ENCODE measurements at regions not wholly inside any gene's neighbourhood (a gene's known extent, or its start where the extent isn't known, plus 50 kb on each side); places are given as distances from the start of the nearest gene placed in this dataset.
"Not testable (repeated sequence)": the region's sequence is repeated elsewhere in the genome, so short reads cannot be mapped to it uniquely, and the experiment has no call there.

DNA sequence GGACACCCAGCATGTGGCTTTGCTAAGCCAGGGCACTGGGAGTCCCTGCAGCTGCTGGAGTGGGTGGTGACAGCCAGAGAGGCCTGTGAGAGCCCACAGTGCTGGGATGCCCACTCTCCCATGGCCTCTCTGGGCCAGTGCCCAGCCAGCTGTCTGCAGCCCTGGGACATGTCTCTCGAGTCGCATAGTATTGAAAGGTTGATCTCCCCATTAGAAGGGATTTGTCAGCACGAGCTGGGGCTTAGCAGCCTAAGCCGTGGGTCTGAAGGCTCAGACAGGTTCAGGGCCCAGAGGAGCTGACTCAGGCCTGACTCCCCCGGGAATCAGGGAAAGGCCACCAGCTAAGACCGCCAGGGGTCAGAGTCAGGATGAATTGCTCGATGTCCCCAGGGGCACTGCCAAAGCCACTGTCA lies 53.5 kb downstream of the FOXD2 start:
- Histone ChIP-seq H3K9me3 (ENCODE audit: insufficient read depth, low read depth, low read length) (no peaks in the 10 kb centered on the region), H3K4me3 (ENCODE audit: low read length) (no peak overlapping the region), H3K27me3 (ENCODE audit: insufficient read depth, low read length) (peaks cover 78% of the 10 kb centered on the region), H3K36me3 (ENCODE audit: insufficient read depth, low read depth, low read length) (no peaks in the 10 kb centered on the region), H3K4me1 (ENCODE audit: insufficient read depth, low read length) (0 out of 2 replicates have a peak, but pooled peaks cover 3% of the 10 kb centered on the region), H3K9ac (ENCODE audit: low read depth, low read length) (no peak overlapping the region), H3K27ac (ENCODE audit: low read length) (no peak overlapping the region)

DNA sequence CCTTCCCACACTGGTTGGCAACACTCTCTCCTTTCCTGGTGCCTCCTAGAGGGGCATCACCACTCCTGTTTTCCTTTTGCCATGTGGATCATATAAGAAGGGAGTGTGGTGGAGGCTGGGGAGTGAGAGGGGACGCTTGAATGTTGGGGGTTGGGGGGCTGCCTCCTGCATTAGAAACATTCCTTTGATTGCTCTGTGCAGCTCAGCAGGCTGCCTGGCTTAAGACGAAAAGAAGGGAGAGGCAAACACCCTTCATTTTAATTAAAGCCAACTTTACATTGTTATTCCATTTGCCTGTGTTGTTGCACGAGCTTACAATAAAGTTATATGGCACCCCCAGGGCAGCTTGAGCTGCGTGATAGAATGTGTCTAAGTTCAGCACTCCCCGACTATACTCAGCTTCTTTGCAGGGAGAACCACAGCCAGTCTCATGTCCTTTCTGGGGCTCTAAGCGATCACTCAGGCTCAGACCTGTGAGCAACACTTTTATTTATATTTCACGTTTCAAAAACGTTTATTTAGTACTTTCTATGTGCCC lies 57.4 kb downstream of the FOXD2 start:
- H3K27me3 ChIP-seq (ENCODE audit: insufficient read depth, low read length) = peaks cover 69% of the 10 kb centered on the region
- H3K9ac ChIP-seq (ENCODE audit: low read depth, low read length) = no peak overlapping the region
- no peak overlapping the region for H3K27ac ChIP-seq (ENCODE audit: low read length)
- 0 out of 2 replicates have a peak, but pooled peaks cover 3% of the 10 kb centered on the region for H3K4me1 ChIP-seq (ENCODE audit: insufficient read depth, low read length)
- no peaks in the 10 kb centered on the region for H3K9me3 ChIP-seq (ENCODE audit: insufficient read depth, low read depth, low read length)
- no peaks in the 10 kb centered on the region for H3K36me3 ChIP-seq (ENCODE audit: insufficient read depth, low read depth, low read length)
- H3K4me3 ChIP-seq (ENCODE audit: low read length) = no peak overlapping the region

DNA sequence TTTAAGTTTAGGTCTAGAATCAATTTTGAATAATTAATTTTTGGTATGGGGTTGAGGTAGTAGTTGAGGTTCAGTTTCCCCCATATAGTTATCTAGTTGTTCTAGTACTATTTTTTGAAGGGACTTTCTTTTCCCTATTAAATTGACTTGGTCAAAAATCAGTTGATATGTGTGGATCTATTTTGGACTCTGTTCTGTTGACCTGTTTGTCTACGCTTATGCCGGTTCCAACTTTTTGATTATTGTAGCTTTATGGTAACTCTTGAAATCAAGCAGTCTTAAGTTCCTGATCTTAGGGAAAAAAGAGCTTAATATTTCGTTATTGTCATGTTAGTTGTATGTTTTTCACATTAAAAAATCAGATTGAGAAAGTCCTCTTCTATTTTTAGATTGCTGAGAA lies 60.7 kb downstream of the FOXD2 start:
- peaks cover 60% of the 10 kb centered on the region for H3K27me3 ChIP-seq (ENCODE audit: insufficient read depth, low read length)
- H3K4me3 ChIP-seq (ENCODE audit: low read length) = no peak overlapping the region
- H3K36me3 ChIP-seq (ENCODE audit: insufficient read depth, low read depth, low read length) = no peaks in the 10 kb centered on the region
- H3K9ac ChIP-seq (ENCODE audit: low read depth, low read length) = no peak overlapping the region
- H3K4me1 ChIP-seq (ENCODE audit: insufficient read depth, low read length) = 0 out of 2 replicates have a peak, but pooled peaks cover 3% of the 10 kb centered on the region
- no peaks in the 10 kb centered on the region for H3K9me3 ChIP-seq (ENCODE audit: insufficient read depth, low read depth, low read length)
- no peak overlapping the region for H3K27ac ChIP-seq (ENCODE audit: low read length)

DNA sequence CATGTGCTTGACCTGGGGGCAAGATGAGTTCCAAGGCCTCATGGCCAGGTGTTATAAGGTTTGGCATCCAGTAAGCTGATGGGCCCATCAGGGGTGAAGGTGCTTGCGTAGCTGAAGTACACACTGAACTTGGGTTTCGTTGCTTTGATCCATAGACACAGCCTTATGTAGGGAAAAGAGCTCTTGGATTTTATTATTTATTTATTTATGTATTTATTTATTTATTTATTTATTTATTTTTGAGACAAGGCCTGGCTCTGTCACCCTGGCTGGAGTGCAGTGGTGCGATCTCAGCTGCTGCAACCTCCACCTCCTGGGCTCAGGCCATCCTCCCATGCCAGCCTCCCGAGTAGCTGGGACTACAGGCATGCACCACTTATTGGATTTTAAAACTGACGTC lies 63.2 kb downstream of the FOXD2 start:
- H3K4me3 ChIP-seq (ENCODE audit: low read length) = no peak overlapping the region
- no peaks in the 10 kb centered on the region for H3K36me3 ChIP-seq (ENCODE audit: insufficient read depth, low read depth, low read length)
- no peaks in the 10 kb centered on the region for H3K9me3 ChIP-seq (ENCODE audit: insufficient read depth, low read depth, low read length)
- no peak overlapping the region for H3K9ac ChIP-seq (ENCODE audit: low read depth, low read length)
- no peaks in the 10 kb centered on the region for H3K4me1 ChIP-seq (ENCODE audit: insufficient read depth, low read length)
- peaks cover 49% of the 10 kb centered on the region for H3K27me3 ChIP-seq (ENCODE audit: insufficient read depth, low read length)
- no peak overlapping the region for H3K27ac ChIP-seq (ENCODE audit: low read length)

DNA sequence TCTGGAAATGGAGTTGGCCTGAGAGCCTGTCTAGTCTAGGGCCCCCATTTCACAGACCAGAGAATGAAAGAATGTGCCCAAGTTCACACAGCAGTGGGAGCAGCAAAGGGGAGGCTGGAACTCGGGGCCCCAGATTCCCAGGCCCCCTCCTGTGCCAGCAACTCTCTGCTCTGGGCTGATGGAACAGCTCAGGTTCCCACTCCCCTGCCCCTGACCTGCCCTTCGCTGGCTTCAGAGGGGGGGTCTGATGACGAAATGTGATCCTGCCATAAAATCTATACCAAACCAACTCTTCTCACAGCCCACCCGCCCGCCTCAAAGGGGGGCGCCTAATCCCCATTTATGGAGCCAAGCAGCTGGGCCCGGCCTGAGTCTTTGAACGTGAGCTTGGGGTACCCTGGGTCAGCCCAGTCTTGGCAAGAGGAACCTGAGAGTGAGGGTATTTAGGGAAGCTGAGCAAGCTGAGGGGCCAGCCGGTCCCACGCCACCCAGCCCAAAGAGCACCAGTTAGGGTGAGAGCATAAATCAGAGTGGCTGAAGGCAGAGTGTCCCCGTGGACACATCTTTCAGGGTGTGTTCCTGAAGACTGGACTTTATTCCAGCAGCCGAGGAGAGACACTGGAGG lies 65.0 kb downstream of the FOXD2 start:
- peaks cover 52% of the 10 kb centered on the region for H3K27me3 ChIP-seq (ENCODE audit: insufficient read depth, low read length)
- no peak overlapping the region for H3K9ac ChIP-seq (ENCODE audit: low read depth, low read length)

DNA sequence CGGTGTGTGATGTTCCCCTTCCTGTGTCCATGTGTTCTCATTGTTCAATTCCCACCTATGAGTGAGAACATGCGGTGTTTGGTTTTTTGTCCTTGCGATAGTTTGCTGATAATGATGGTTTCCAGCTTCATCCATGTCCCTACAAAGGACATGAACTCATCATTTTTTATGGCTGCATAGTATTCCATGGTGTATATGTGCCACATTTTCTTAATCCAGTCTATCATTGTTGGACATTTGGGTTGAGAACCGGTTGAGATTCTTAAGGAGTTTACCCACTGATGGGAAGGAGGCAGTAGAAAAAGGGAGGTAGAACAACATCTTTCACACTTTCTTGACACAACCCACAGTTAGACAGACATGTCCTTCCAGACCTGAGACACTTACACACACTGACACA lies 67.0 kb downstream of the FOXD2 start:
- H3K36me3 ChIP-seq (ENCODE audit: insufficient read depth, low read depth, low read length); H3K4me3 ChIP-seq (ENCODE audit: low read length); H3K9ac ChIP-seq (ENCODE audit: low read depth, low read length); H3K4me1 ChIP-seq (ENCODE audit: insufficient read depth, low read length); H3K9me3 ChIP-seq (ENCODE audit: insufficient read depth, low read depth, low read length); H3K27ac ChIP-seq (ENCODE audit: low read length): not testable (repeated sequence)
- H3K27me3 ChIP-seq (ENCODE audit: insufficient read depth, low read length) = peaks cover 68% of the 10 kb centered on the region

More for the DNA sequence above, 65.0 kb downstream of the FOXD2 start:
- no peak overlapping the region for H3K27ac ChIP-seq (ENCODE audit: low read length)
- no peak overlapping the region for H3K4me3 ChIP-seq (ENCODE audit: low read length)
- no peaks in the 10 kb centered on the region for H3K9me3 ChIP-seq (ENCODE audit: insufficient read depth, low read depth, low read length)
- no peaks in the 10 kb centered on the region for H3K36me3 ChIP-seq (ENCODE audit: insufficient read depth, low read depth, low read length)
- no peaks in the 10 kb centered on the region; the same call in 1 of the 2 replicates for H3K4me1 ChIP-seq (ENCODE audit: insufficient read depth, low read length)

DNA sequence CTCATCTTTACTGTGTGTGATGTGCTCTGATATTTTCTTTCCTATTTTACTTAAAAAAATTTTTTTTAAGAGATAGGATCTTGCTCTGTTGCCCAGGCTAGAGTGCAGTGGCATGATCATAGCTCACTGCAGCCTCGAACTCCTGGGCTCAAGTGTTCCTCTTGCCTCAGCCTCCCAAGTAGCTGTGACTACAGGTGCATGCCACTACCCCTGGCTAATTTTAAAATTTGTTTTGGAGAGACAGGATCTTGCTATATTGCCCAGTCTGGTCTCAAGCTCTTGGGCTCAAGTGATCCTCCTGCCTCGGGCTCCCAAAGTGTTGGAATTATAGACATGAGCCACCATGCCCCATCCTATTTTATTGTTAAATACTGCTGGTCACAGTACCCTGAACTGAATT lies 67.4 kb downstream of the FOXD2 start:
- peaks cover 73% of the 10 kb centered on the region for H3K27me3 ChIP-seq (ENCODE audit: insufficient read depth, low read length)
- H3K4me1 ChIP-seq (ENCODE audit: insufficient read depth, low read length) = peaks cover 4% of the 10 kb centered on the region; the same call in 1 of the 2 replicates
- no peaks in the 10 kb centered on the region for H3K9me3 ChIP-seq (ENCODE audit: insufficient read depth, low read depth, low read length)
- H3K9ac ChIP-seq (ENCODE audit: low read depth, low read length) = no peak overlapping the region
- no peak overlapping the region for H3K27ac ChIP-seq (ENCODE audit: low read length)
- no peak overlapping the region for H3K4me3 ChIP-seq (ENCODE audit: low read length)
- H3K36me3 ChIP-seq (ENCODE audit: insufficient read depth, low read depth, low read length) = no peaks in the 10 kb centered on the region

DNA sequence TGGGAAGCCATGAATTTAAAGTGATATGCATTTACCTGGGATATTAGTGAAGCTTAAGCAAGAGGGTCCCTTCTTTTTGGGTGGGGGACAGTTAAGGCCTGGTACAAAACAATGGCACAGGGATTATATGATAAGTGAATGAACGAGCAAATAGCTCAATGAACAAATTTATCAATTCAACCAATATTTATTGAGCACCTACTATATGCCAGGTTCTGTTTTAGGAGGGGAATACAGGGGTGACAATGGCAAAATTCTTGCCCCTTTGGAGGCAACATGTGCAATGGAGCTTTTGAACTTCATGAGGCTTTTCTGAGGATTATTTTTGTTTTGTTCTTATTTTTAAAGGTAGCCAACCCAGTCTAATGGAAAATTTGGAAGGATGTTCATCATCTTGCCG lies 68.2 kb downstream of the FOXD2 start:
- H3K4me1 ChIP-seq (ENCODE audit: insufficient read depth, low read length) = peaks cover 4% of the 10 kb centered on the region; the same call in 1 of the 2 replicates
- H3K36me3 ChIP-seq (ENCODE audit: insufficient read depth, low read depth, low read length) = no peaks in the 10 kb centered on the region
- H3K4me3 ChIP-seq (ENCODE audit: low read length) = no peak overlapping the region
- no peak overlapping the region for H3K27ac ChIP-seq (ENCODE audit: low read length)
- H3K9me3 ChIP-seq (ENCODE audit: insufficient read depth, low read depth, low read length) = no peaks in the 10 kb centered on the region
- H3K9ac ChIP-seq (ENCODE audit: low read depth, low read length) = no peak overlapping the region
- peaks cover 81% of the 10 kb centered on the region for H3K27me3 ChIP-seq (ENCODE audit: insufficient read depth, low read length)

DNA sequence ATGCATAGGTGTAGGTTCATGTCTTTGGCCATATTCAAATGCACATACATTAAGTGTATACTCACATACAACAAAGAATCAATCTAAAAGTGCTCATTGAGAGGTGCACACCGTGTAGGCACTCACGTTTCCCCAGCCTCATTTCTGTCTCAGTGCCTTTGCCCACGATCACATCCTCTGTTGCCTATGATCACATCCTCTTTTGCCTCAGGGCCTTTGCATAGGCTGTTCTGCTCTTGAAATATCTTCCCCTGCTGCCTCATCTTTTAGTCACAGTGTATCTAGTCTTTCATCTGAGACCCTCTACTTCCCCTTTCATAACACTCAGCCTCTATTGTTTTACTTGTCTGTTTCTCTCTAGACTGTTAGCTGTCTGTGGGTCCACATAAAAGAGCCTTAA lies 69.3 kb downstream of the FOXD2 start:
- Histone ChIP-seq H3K4me3 (ENCODE audit: low read length) (no peak overlapping the region), H3K27me3 (ENCODE audit: insufficient read depth, low read length) (peaks cover 87% of the 10 kb centered on the region), H3K27ac (ENCODE audit: low read length) (no peak overlapping the region), H3K36me3 (ENCODE audit: insufficient read depth, low read depth, low read length) (no peaks in the 10 kb centered on the region), H3K9ac (ENCODE audit: low read depth, low read length) (no peak overlapping the region), H3K9me3 (ENCODE audit: insufficient read depth, low read depth, low read length) (no peaks in the 10 kb centered on the region), H3K4me1 (ENCODE audit: insufficient read depth, low read length) (peaks cover 4% of the 10 kb centered on the region; the same call in 1 of the 2 replicates)

DNA sequence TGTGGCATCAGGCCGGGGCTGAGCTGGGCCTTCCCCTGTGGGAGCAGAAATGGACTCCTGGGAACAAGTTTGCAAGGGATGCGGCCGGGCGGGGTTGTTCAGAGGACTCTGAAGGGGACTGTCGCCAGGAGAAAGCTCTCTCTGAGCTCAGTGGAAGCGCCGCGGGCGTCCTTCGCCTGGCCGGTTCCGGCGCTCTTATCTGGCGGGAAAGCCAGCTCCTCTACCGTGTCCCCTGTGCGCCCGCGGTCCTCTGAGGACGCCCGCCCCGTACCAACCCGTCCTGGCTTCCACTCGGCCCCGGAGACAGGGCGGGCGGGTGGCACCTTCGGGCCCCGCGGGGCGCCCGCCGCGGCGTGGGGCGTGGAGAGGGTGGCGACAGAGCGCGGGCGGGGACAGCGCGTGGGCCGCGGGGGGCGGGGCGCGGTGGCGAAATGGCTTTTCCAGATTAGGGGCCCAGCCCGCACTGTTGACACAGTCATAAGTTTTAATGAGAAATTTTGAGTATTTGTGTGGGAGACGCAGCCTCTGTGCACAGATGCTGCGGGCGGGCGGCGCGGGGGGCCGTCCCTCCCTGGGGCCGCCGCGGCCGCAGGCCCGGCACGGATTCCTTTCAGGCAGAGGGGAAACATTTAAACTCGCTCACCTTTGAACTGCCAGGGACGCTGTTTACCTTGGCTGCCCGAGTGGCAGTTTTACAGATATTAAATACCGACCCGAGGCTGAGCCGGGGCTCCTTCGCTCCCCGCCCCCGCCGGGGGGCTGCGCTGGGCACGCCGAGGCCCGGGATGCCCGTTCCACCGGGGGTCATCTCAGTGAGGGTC lies 70.2 kb downstream of the FOXD2 start:
- Histone ChIP-seq H3K4me3 (ENCODE audit: low read length) (peak overlapping the region; percentile 72), H3K36me3 (ENCODE audit: insufficient read depth, low read depth, low read length) (no peaks in the 10 kb centered on the region), H3K9ac (ENCODE audit: low read depth, low read length) (peak overlapping the region; percentile 53; the same call in 1 of the 2 replicates), H3K9me3 (ENCODE audit: insufficient read depth, low read depth, low read length) (no peaks in the 10 kb centered on the region), H3K4me1 (ENCODE audit: insufficient read depth, low read length) (peaks cover 4% of the 10 kb centered on the region; the same call in 1 of the 2 replicates), H3K27me3 (ENCODE audit: insufficient read depth, low read length) (peaks cover 90% of the 10 kb centered on the region), H3K27ac (ENCODE audit: low read length) (no peak overlapping the region)

DNA sequence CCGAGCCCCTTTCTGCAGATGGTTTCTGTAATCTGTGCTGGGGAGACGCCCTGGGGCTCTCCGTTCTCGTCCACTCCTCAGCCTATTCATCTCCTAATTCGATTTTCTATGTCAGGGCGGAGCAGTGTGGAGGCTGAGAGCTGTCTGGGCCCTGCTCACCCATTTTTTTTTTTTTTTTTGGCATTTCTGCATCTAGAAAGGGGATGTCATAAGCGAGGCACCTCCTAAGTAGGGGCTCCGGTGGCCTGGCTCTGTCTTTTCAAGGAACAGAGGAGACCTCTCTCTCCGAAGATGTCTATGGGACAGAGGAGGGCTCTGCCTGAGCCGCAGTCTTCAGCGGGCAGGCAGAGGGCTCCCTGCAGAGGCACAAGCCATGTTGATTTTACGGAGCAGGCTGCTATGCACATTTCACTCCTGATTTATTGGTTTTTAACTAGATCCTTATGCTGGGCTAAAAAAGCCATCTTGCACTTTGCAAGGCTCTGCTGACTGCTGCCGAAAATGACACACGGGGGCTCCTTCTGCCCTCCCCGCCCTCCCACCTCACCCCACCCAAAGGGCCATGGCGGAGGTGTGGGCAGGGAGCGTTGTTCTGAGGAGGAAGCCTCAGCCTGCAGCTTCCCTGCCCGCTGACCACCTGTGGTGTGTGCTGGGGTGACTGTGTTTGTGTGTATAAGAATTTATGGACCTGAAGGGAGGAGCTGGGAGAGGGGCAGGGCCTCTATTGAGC lies 71.0 kb downstream of the FOXD2 start:
- Histone ChIP-seq H3K4me3 (ENCODE audit: low read length) (peak overlapping the region; percentile 72), H3K27me3 (ENCODE audit: insufficient read depth, low read length) (peaks cover 88% of the 10 kb centered on the region), H3K36me3 (ENCODE audit: insufficient read depth, low read depth, low read length) (no peaks in the 10 kb centered on the region), H3K27ac (ENCODE audit: low read length) (no peak overlapping the region), H3K4me1 (ENCODE audit: insufficient read depth, low read length) (peaks cover 4% of the 10 kb centered on the region; the same call in 1 of the 2 replicates), H3K9ac (ENCODE audit: low read depth, low read length) (peak overlapping the region; percentile 53; the same call in 1 of the 2 replicates), H3K9me3 (ENCODE audit: insufficient read depth, low read depth, low read length) (no peaks in the 10 kb centered on the region)
